GM18951 (cell line): ENCODE measurements at regions not wholly inside any gene's neighbourhood (a gene's known extent, or its start where the extent isn't known, plus 50 kb on each side); places are given as distances from the start of the nearest gene placed in this dataset.
"Not testable (repeated sequence)": the region's sequence is repeated elsewhere in the genome, so short reads cannot be mapped to it uniquely, and the experiment has no call there.

Source experiments
- POLR2A ChIP-seq: IDR thresholded peaks from 4 replicates; pipeline ENCODE4 v1.6.1; 2011; ENCODE audit warnings: mild to moderate bottlenecking; ENCODE audit not compliant: insufficient read length, insufficient read depth; ENCODE audit errors: extremely low read depth
- in situ Hi-C: fragments of 300-500 bp; cut with MboI; formaldehyde crosslinking; loops from one replicate; pipeline ENCODE4 v1.12.0; 2022; ENCODE audit warnings: low sequenced_read_pairs, mixed read lengths, inconsistent platforms; ENCODE audit not compliant: unreplicated experiment

DNA sequence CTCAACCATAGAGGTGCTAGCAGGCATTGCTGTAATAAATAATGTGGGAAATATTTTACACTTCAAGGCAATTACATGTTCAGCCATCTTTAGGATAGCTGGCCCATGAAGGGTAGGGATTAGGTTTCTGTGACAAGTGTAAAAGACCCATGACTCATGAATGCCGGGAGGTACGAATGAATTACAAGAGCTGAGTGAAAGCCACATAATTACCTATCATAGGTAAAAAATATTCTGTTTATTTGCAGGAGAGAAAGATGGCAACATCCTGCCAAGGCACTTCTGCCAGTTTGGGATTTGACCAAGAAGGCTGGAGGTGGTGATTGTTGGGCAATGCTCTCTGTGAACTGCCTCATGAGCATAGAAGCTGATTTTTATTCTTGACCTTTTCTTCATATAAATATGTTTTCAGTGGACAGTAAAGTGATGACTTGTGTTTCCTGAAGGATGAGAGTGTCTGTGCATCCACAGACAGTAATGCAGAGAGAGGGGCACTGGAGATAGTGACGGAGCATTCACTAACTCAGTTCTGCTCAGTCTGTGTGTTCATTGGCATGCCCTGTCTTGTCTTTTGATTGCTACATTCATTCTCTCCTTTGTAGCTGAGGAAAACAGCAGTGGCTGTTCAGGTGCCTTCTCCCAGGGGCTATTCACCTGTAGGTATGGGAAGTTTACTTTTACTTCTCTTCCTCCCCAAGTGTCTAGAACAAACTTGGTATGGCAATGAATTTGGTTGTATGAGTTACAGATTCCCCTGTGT, 481.1 kb downstream of the TFAP2B start:
- no peak for TF ChIP-seq POLR2A
- in situ Hi-C loops = no loop called here

DNA sequence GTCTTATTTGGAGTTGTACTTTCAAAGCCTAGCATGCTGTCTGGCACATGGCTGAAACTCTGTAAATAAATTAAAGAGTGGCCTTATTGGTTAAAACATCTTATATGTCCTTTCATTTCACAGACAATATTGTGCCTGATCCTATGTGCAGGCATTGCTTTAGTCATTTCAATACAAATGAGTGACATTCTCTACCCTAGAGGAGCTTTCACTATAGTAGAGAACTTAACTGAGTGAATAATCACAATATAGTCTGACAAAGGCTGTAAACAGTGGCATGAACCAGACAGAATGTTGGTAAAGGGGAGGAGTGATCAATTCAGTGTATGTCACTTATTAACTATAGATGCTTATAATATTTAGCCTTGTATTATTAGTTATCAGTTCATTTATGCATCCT, 481.8 kb downstream of the TFAP2B start:
- TF ChIP-seq POLR2A = no peak
- in situ Hi-C loops = no loop called here

DNA sequence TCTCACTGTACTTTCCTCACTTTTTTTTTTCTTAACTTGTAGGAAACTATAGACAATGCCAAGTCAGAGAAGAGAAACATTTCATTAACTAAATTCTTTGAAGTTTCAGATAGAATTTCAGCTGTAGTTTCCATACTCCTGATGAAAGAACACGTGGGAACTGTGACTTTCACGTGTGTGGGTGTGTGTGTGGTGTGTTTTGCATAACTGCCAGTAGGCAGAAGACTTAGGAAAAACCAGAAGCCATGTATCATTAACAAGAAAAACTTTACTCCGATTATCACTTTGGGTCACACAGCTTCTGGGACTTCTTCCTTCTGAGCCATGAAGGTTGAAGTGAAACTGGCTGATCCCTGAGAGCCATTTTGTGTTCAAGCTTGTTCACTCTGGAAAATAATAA, 483.3 kb downstream of the TFAP2B start:
- TF ChIP-seq POLR2A = no peak
- in situ Hi-C loops = no loop called here

DNA sequence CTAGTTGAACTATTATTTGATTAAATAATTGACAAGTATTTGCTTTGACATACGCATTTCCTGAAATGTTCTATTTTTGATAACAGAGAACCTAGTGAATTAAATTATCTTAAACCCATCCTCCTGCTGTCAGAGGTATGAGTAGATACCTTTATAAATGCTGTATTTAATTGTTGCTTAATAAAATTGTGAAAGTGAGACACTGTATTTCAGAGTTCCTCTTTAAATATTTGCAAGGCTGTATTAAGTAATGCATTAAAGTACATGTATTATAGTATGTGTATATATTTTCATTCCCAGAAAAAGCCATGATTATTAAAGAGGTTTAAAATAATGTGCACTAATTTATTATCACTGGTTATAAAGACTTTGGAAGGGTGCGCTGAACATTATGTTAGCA, 483.8 kb downstream of the TFAP2B start:
- no peak for TF ChIP-seq POLR2A
- in situ Hi-C loops = no loop called here

DNA sequence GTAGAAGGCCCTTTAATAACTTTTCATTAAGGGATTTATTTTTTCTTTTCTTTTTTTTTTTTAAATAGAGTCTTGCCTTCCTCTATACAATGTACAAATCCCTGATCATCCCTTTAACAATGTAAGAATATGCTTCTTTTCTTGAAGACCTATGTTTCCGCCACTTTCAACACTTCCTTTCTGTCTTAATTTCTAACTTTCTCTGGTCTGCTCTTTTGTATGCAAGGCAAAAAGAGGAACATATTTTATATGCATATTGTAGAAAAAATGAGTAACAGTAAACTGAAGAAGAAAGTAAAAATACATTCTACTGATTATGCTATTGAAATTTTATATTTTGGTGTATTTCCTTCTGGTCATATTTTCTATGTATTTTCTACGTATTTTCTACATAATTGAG, 484.7 kb downstream of the TFAP2B start:
- in situ Hi-C loops = no loop called here
- no peak for TF ChIP-seq POLR2A

DNA sequence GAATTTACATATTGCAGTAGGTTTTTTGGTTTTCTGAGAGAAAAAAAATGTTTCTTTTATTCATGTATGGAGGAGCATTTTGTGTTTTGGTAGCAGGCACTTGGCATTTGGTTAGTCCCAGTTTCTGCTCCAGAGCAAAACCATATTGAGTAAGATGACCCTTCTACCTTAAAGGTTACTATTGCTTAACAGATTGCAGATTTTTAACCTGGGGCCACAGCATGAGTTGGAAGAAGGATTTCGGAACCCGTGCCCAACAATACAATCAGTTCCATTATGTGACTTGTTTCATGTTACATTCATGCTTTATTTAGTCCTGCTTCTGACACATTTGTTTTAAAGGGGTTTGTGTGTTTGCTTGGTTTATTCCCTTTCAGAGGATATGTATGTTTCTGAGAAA, 496.3 kb downstream of the TFAP2B start:
- in situ Hi-C loops = no loop called here
- TF ChIP-seq POLR2A = no peak

DNA sequence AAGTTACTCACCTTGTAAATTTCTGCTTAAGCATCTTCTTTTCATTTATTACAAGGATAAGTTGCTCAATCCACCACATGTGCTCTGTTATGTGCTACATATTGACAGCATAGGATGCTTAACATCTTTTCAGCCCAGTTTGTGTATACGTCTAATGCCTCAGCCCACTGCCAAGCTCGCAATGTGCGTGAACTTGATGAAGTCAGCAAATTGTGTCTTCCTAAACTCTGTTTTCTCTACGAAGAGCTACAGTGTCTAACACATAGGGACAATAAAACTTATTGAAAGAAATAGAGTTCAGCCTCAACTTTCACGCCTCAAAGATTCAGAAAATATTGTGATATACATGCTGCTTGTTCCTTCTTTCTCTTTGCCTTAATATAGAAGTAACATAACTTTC, 500.0 kb downstream of the TFAP2B start:
- no peak for TF ChIP-seq POLR2A
- in situ Hi-C loops = no loop called here

DNA sequence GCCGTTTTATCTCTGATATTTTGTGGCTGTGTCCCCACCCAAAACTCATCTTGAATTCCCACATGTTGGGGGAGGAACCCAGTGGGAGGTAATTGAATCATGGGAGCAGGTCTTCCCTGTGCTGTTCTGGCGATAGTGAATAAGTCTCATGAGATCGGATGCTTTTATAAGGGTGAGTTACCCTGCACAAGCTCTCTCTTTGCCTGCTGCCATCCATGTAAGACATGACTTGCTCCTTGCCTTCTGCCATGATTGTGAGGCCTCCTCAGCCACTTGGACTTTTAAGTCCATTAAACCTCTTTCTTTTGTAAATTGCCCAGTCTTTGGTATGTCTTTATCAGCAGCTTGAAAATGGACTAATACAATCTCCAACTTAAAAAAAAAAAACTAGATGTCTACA, 502.8 kb downstream of the TFAP2B start:
- in situ Hi-C loops = not testable (repeated sequence)

DNA sequence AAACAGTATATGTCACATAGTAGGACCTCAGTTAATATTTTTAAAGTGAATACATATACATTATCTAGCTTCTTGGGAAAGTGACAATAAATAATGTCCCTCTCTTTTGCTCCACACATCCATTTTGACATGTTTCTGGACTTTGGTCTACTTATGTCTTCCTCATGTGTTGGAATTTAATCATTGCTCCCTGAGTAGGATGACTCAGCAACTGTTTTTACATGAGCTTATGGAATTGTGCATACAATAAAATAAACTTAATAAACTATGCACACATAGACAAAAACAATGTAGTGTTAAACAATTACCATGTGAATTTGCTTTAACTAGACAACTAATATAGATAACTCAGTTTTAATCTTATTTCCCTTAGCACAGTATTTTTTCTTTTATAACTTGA, 503.8 kb downstream of the TFAP2B start:
- in situ Hi-C loops = no loop called here
- TF ChIP-seq POLR2A = no peak

DNA sequence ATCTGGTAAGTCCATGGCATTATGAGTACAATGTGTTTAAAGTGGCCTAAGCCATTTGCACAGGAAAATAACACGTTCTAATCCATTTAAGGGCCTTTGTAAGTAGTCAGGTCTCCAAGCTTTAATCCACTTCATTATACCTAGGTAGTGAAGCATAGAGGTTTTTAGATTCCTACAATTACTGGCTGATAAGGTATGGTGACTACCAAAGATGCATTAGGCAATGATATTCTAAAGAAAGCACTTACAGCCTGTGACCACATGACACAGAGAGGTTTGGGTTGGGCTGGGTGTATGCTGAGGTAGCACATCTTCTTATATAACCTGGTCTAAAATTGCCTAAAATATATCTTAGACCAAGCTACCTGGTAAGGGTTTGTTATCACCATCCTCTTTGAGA, 504.4 kb downstream of the TFAP2B start:
- no peak for TF ChIP-seq POLR2A
- in situ Hi-C loops = no loop called here

DNA sequence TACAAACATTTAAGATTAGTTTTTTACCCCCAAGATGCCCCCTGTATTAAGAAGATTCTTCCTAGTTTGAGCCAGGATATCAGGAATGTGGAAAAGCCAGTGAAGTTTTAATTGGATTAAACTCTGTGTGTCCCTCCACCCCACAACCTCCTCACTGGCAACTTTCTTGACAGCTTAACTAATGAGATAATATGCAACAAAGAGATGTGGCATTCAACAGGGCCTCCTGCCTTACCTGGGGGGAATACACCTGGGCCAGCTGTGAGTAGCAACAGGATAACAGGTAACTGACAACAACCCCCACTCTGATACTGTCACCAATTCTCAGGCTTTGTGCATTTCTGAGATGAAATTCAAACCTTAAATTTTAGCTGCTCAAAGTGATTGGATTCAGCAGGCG, 512.3 kb downstream of the TFAP2B start:
- in situ Hi-C loops = no loop called here
- TF ChIP-seq POLR2A = no peak

DNA sequence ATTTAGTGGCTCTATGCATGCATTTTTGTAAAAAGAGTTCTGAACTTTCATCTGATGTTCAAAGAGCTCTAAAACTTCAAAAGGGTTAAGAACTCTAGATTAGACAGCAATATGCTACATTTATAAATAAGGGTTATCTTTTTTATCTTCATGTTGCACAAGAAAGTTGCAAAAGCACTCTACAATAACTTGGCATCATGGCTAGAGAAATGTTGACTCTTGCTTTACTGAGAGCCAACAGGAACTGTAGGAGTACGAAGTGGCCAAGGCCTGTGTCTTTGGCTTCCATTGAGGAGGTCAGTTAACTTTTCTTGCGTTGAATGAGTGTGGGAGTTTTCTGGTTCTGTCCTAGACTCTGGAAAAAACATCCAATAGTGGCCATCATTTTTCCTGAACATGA, 516.9 kb downstream of the TFAP2B start:
- in situ Hi-C loops = no loop called here
- no peak for TF ChIP-seq POLR2A

DNA sequence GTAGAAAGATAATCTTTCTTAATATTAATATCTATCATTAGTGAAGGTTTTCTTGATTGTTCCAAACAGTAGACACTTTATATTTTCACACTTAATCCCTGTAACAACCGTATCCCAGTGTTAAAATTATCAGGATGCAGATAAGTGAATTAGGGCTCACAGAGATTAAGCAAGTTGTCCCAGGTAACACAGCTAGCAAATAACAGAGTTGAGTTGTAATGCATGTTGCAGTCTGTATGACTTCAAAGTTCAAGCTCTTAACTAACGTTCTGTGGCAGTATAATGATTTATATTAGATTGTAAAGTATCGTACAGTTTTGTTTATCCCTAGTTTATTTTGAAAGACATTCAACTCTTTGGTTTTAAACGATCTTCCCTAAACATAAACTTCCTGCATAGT, 517.5 kb downstream of the TFAP2B start:
- in situ Hi-C loops = no loop called here
- TF ChIP-seq POLR2A = no peak

DNA sequence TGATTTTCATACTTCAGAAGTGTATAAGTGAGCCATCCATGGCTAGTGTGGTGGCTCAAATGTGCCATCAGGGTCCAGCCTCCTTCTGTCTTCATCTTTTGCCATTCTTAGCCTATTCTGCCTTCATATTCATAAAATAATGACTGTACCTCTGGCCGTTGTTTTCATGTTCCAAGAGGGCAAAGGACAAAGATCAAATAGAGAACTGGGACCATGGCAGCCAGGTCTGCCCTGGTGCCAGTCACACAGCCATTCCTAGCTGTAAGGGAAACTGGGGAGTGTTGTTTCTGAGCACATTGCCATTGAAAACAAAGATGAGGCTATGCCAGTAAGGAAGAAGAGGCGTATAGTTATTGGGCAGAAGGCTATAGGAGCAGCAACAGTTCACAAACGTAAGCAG, 518.6 kb downstream of the TFAP2B start:
- no peak for TF ChIP-seq POLR2A

DNA sequence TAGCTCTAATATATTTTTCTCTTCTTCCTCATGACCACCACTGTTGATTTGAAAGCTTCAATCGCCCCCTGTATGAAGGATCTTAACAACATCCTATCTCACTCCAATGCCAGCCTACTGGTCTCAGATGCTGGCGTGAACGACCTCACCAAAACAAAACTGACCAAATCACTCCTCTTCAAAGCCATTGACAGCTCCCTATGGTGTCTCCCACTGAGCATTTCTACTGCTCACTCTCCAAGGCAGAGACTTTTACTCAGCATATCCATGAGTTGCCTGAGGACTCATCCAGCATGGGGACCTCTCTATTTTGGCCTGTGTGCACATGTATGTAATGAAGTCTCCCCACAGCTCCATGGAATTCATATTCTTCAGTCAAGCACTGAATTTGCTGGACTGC, 520.4 kb downstream of the TFAP2B start:
- in situ Hi-C loops = no loop called here
- no peak for TF ChIP-seq POLR2A

More for the DNA sequence above, 518.6 kb downstream of the TFAP2B start:
- in situ Hi-C loops = no loop called here
